ENCODE measurements at regions not wholly inside any gene's neighbourhood (a gene's known extent, or its start where the extent isn't known, plus 50 kb on each side); places are given as distances from the start of the nearest gene placed in this dataset.

DNA sequence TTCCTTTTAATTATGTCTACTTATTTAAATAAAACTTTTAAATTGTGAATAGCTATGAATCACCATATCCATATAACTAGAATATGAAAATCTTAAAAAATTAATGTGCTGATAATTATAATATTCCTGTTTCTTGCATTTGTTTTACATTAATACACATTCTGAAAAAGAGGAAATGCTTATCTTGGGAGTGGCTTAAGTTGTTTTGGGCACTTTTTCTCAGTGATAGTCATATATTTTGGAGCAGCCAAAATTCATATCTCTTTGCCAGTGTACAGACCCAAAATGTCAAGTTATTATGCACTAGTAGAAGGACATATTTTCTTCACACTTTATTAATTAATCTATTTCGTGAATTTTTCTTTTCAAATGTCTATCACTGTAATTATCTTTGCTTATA lies 838.5 kb downstream of the USP25 start:
- H3K4me2 ChIP-seq: no peak overlapping the region
- no peak overlapping the region for H2AFZ ChIP-seq
- no peaks in the 10 kb centered on the region for H4K20me1 ChIP-seq (replicated peaks; ENCODE audit: insufficient read depth)
- ATAC-seq (no peak), DNase-seq (ENCODE audit: low spot score) (no peak)
- no peak overlapping the region for H3K27ac ChIP-seq (ENCODE audit: low read depth)
- H3K4me1 ChIP-seq (ENCODE audit: insufficient read depth): 0 out of 2 replicates have a peak, but pooled peaks cover 5% of the 10 kb centered on the region
- no peaks in the 10 kb centered on the region for H3K79me2 ChIP-seq (replicated peaks; ENCODE audit: insufficient read depth)
- no peaks in the 10 kb centered on the region for H3F3A ChIP-seq (replicated peaks; ENCODE audit: low read depth)
- no peaks in the 10 kb centered on the region for H3K9me3 Mint-ChIP-seq
- no peaks in the 10 kb centered on the region for H3K9me2 ChIP-seq (ENCODE audit: insufficient read depth)
- TF ChIP-seq ZNF114 (CRISPR knock-in tag; IDR thresholded peaks at IDR 0.05): no peak
- no peak for TF ChIP-seq EZH2phosphoT487 (IDR thresholded peaks at IDR 0.05; ENCODE audit: unreplicated experiment)
- no peak for TF ChIP-seq JUNB (IDR thresholded peaks at IDR 0.05; ENCODE audit: unreplicated experiment)
- TF ChIP-seq, protein P1, sequence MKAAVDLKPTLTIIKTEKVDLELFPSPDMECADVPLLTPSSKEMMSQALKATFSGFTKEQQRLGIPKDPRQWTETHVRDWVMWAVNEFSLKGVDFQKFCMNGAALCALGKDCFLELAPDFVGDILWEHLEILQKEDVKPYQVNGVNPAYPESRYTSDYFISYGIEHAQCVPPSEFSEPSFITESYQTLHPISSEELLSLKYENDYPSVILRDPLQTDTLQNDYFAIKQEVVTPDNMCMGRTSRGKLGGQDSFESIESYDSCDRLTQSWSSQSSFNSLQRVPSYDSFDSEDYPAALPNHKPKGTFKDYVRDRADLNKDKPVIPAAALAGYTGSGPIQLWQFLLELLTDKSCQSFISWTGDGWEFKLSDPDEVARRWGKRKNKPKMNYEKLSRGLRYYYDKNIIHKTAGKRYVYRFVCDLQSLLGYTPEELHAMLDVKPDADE (IDR thresholded peaks at IDR 0.05): no peak
- no peak for TF ChIP-seq NANOG (IDR thresholded peaks at IDR 0.05; ENCODE audit: borderline replicate concordance)
- no peak for TF ChIP-seq CREB1 (CRISPR knock-in tag; IDR thresholded peaks at IDR 0.05; ENCODE audit: low read depth)
- TF ChIP-seq, protein P2, sequence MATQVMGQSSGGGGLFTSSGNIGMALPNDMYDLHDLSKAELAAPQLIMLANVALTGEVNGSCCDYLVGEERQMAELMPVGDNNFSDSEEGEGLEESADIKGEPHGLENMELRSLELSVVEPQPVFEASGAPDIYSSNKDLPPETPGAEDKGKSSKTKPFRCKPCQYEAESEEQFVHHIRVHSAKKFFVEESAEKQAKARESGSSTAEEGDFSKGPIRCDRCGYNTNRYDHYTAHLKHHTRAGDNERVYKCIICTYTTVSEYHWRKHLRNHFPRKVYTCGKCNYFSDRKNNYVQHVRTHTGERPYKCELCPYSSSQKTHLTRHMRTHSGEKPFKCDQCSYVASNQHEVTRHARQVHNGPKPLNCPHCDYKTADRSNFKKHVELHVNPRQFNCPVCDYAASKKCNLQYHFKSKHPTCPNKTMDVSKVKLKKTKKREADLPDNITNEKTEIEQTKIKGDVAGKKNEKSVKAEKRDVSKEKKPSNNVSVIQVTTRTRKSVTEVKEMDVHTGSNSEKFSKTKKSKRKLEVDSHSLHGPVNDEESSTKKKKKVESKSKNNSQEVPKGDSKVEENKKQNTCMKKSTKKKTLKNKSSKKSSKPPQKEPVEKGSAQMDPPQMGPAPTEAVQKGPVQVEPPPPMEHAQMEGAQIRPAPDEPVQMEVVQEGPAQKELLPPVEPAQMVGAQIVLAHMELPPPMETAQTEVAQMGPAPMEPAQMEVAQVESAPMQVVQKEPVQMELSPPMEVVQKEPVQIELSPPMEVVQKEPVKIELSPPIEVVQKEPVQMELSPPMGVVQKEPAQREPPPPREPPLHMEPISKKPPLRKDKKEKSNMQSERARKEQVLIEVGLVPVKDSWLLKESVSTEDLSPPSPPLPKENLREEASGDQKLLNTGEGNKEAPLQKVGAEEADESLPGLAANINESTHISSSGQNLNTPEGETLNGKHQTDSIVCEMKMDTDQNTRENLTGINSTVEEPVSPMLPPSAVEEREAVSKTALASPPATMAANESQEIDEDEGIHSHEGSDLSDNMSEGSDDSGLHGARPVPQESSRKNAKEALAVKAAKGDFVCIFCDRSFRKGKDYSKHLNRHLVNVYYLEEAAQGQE (IDR thresholded peaks at IDR 0.05; ENCODE audit: unreplicated experiment): no peak
- TF ChIP-seq EZH2 (IDR thresholded peaks at IDR 0.05; ENCODE audit: low read depth, unreplicated experiment): no peak
- TF ChIP-seq STAT1 (IDR thresholded peaks at IDR 0.05; ENCODE audit: unreplicated experiment): no peak
- TF ChIP-seq, protein P3, sequence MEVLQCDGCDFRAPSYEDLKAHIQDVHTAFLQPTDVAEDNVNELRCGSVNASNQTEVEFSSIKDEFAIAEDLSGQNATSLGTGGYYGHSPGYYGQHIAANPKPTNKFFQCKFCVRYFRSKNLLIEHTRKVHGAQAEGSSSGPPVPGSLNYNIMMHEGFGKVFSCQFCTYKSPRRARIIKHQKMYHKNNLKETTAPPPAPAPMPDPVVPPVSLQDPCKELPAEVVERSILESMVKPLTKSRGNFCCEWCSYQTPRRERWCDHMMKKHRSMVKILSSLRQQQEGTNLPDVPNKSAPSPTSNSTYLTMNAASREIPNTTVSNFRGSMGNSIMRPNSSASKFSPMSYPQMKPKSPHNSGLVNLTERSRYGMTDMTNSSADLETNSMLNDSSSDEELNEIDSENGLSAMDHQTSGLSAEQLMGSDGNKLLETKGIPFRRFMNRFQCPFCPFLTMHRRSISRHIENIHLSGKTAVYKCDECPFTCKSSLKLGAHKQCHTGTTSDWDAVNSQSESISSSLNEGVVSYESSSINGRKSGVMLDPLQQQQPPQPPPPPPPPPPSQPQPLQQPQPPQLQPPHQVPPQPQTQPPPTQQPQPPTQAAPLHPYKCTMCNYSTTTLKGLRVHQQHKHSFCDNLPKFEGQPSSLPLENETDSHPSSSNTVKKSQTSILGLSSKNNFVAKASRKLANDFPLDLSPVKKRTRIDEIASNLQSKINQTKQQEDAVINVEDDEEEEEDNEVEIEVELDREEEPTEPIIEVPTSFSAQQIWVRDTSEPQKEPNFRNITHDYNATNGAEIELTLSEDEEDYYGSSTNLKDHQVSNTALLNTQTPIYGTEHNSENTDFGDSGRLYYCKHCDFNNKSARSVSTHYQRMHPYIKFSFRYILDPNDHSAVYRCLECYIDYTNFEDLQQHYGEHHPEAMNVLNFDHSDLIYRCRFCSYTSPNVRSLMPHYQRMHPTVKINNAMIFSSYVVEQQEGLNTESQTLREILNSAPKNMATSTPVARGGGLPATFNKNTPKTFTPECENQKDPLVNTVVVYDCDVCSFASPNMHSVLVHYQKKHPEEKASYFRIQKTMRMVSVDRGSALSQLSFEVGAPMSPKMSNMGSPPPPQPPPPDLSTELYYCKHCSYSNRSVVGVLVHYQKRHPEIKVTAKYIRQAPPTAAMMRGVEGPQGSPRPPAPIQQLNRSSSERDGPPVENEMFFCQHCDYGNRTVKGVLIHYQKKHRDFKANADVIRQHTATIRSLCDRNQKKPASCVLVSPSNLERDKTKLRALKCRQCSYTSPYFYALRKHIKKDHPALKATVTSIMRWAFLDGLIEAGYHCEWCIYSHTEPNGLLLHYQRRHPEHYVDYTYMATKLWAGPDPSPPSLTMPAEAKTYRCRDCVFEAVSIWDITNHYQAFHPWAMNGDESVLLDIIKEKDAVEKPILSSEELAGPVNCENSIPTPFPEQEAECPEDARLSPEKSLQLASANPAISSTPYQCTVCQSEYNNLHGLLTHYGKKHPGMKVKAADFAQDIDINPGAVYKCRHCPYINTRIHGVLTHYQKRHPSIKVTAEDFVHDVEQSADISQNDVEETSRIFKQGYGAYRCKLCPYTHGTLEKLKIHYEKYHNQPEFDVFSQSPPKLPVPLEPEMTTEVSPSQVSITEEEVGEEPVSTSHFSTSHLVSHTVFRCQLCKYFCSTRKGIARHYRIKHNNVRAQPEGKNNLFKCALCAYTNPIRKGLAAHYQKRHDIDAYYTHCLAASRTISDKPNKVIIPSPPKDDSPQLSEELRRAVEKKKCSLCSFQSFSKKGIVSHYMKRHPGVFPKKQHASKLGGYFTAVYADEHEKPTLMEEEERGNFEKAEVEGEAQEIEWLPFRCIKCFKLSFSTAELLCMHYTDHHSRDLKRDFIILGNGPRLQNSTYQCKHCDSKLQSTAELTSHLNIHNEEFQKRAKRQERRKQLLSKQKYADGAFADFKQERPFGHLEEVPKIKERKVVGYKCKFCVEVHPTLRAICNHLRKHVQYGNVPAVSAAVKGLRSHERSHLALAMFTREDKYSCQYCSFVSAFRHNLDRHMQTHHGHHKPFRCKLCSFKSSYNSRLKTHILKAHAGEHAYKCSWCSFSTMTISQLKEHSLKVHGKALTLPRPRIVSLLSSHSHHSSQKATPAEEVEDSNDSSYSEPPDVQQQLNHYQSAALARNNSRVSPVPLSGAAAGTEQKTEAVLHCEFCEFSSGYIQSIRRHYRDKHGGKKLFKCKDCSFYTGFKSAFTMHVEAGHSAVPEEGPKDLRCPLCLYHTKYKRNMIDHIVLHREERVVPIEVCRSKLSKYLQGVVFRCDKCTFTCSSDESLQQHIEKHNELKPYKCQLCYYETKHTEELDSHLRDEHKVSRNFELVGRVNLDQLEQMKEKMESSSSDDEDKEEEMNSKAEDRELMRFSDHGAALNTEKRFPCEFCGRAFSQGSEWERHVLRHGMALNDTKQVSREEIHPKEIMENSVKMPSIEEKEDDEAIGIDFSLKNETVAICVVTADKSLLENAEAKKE (CRISPR knock-in tag; IDR thresholded peaks at IDR 0.05): no peak
- no peak for TF ChIP-seq ZNF331 (CRISPR knock-in tag; IDR thresholded peaks at IDR 0.05; ENCODE audit: low read depth)
- no peak for TF ChIP-seq POLR2AphosphoS5 (IDR thresholded peaks at IDR 0.05; ENCODE audit: low read depth)
- TF ChIP-seq, protein P4, sequence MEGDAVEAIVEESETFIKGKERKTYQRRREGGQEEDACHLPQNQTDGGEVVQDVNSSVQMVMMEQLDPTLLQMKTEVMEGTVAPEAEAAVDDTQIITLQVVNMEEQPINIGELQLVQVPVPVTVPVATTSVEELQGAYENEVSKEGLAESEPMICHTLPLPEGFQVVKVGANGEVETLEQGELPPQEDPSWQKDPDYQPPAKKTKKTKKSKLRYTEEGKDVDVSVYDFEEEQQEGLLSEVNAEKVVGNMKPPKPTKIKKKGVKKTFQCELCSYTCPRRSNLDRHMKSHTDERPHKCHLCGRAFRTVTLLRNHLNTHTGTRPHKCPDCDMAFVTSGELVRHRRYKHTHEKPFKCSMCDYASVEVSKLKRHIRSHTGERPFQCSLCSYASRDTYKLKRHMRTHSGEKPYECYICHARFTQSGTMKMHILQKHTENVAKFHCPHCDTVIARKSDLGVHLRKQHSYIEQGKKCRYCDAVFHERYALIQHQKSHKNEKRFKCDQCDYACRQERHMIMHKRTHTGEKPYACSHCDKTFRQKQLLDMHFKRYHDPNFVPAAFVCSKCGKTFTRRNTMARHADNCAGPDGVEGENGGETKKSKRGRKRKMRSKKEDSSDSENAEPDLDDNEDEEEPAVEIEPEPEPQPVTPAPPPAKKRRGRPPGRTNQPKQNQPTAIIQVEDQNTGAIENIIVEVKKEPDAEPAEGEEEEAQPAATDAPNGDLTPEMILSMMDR (conservative IDR thresholded peaks at IDR 0.05; ENCODE audit: low read depth in 2 of 2): no peak
- no peak overlapping the region for H3K27ac Mint-ChIP-seq
- no peaks in the 10 kb centered on the region for H3K27me3 Mint-ChIP-seq (ENCODE audit: insufficient read depth, low read depth, poor library complexity)
- H3K36me3 ChIP-seq (ENCODE audit: insufficient read depth): no peaks in the 10 kb centered on the region
- peaks cover 25% of the 10 kb centered on the region for H3K4me1 Mint-ChIP-seq
- no peaks in the 10 kb centered on the region for H3K36me3 Mint-ChIP-seq (ENCODE audit: low read depth)
- H3K4me3 ChIP-seq: no peak overlapping the region
- H3K4me3 Mint-ChIP-seq: no peak overlapping the region
- no peaks in the 10 kb centered on the region for H3K27me3 ChIP-seq (ENCODE audit: insufficient read depth)

All from GM23338 (cell line).